HG02938 (cell line): ENCODE measurements at regions not wholly inside any gene's neighbourhood (a gene's known extent, or its start where the extent isn't known, plus 50 kb on each side); places are given as distances from the start of the nearest gene placed in this dataset.

Experiments used
- ATAC-seq: cut with Tn5 transposase; IDR thresholded peaks from one replicate; pipeline ENCODE4 v1.9.1; 2021; ENCODE audit warnings: mild to moderate bottlenecking, moderate library complexity; ENCODE audit not compliant: unreplicated experiment

GRCh38 chr1:244219149-244219548 is 168.1 kb downstream of the ZBTB18 start:
- no peak for ATAC-seq

- ATAC-seq = no peak
Observed at GRCh38 chr1:244219802-244220201, 168.7 kb downstream of the ZBTB18 start.

- ATAC-seq = no peak
Observed at GRCh38 chr1:244220410-244220809, 169.3 kb downstream of the ZBTB18 start.

GRCh38 chr1:244221991-244222390 is 170.9 kb downstream of the ZBTB18 start:
- ATAC-seq = no peak

GRCh38 chr1:244224487-244225430 is 173.7 kb downstream of the ZBTB18 start:
- ATAC-seq = no peak

DNA sequence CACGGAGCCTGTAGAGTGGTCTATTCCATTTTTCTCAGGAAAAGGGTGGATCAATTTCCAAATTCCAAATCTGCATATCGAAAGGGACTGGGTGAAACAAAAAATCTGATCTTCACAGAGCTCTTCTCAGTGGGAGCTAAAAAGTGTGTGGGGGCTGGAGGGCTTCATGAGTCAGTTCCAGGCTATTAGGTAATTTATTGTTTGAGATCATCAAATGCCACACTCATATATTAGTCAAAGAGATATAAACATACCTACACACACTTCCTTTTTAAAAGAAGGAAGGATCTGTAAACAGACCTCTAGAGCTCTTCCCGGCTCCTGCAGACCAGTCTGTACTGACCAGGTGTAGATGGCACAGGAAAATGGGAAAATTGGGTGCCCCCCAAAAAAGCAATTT is 175.4 kb downstream of the ZBTB18 start:
- no peak for ATAC-seq

GRCh38 chr1:244230470-244230869 is 179.4 kb downstream of the ZBTB18 start:
- no peak for ATAC-seq

DNA sequence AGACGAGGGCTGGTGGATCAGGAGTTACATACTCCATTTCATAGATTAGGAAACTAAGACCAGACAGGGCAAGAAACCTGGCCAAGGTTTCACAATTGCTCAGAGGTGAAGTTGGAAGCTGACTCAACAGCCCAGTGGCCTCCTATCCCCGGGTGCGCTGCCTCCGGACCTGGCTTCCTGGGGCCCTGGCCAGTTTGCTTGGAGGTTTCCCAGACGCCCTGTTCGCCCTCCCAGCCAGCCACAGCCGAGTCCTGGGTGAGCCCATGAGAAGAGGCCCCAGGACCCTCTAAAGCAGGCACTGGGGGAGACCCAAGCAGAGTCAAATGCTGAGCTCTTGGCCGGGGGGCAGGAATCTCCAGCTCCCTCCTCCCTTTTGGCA is 180.1 kb downstream of the ZBTB18 start:
- no peak for ATAC-seq

- ATAC-seq = no peak
Observed at GRCh38 chr1:244231572-244232315, 180.7 kb downstream of the ZBTB18 start.

GRCh38 chr1:244234009-244234643 is 183.0 kb downstream of the ZBTB18 start:
- no peak for ATAC-seq

DNA sequence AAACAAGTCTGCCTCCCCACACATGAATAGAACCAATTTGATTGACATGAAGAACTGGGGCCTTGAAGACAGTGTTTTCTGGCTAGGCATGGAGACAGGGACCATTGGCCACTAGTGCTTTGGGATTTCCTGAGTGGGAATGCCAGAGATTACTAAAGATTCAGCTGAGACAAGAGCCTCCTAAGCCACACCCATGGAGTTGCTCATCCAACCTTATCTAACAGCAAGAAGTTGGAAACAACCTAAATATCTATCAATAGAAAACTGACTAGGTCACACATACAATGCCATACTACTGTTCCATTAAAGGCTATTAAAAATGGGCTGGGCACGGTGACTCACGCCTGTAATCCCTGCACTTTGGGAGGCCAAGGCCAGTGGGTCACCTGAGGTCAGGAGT is 184.1 kb downstream of the ZBTB18 start:
- ATAC-seq = no peak

GRCh38 chr1:244236101-244236500 is 185.0 kb downstream of the ZBTB18 start:
- no peak for ATAC-seq

DNA sequence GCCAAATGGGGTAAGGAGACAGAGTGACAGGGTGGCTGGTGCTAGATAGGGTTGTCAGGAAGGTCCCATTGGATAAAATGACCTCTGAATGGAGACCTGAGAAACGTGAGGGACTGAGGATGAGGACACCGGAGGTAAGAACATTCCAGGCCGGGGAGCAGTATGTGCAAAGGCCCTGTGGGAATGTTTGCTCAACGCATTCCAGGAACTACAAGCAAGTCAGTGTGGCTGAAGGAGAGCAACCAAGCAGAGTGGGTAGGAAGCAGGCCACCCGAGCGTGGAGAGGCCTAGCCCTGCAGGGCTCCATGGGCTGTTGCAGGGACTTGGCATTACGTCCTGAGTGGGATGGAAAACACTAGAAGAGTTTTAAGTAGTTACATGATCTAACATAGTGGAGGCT is 185.6 kb downstream of the ZBTB18 start:
- no peak for ATAC-seq

DNA sequence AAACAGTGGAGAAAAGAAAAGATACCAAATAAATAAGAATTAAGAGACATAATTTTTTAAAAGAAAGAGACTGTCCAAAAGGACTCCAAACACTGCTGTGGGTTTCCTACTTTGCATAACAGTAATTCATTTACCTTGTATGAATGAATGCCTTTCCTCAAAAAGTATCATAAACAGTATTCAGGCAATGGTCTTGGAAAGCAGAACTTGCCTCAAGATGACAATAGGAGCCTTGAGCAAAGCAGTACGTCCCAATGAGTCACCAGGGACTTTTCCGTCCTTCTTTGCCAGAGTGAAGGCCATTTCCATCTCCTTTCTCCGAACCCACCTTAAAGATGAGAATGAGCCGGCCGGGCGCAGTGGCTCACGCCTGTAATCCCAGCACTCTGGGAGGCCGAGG is 186.4 kb downstream of the ZBTB18 start:
- no peak for ATAC-seq

- ATAC-seq = no peak
Observed at GRCh38 chr1:244239261-244239770, 188.2 kb downstream of the ZBTB18 start.

- no peak for ATAC-seq
Observed at GRCh38 chr1:244241438-244241837, 190.4 kb downstream of the ZBTB18 start.

DNA sequence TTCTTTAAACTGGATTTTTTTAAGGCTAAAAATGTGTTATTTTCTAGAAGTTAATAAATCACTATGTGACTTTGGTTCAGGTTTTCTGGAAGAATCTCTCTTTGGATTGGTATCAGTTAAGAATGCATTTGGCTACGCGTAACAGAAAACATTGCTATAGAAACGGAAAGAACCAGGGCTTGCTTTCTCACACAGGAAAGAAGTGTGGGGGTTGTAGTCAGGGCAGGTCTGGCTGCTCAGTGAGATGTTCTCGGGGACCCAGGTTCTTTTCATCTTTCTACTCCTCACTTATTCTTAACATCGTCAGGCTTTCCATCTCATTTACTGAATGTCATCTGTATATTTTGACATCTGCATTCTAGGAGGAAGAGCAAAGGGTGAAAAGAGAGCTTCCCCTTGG is 191.4 kb downstream of the ZBTB18 start:
- peak; percentile 73 for ATAC-seq

DNA sequence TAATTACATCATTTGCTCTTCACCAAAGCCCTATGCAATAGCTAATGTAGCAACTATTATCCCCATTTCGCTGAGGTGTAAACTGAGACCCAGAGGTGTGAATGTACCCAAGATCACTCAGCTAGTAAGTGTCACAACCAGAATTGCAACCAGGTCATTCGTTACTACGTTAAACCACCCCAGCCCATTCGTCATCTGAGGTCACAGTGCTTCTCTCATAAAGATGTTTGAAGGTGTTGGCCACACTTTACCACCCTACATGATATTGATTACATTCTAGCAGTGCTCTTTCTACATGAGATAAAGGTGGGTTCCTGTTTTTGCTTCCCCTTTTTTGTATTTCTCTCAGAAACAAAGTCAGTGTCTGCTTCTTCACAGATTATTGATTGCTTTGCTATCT is 195.3 kb downstream of the ZBTB18 start:
- no peak for ATAC-seq

GRCh38 chr1:244248426-244248825 is 197.3 kb downstream of the ZBTB18 start:
- ATAC-seq = no peak

DNA sequence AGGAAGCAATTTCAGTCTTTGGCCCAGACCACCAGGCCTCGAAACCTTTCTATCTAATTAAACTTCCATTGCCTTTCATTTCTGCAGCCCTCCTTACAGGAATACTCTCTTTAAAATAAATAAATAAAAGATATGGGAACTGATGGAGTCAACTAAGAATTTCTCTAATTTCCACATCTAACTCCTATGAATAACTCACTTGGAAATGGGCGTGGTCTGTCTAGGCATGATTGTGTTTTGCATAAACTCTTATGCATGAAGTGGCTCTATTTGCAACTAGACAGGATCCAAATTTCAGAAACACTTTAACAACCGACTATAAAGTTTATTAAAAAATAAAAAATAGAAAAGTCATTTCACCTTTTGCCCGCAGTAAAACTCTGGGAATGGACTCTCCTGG is 199.5 kb downstream of the ADSS2 start:
- no peak for ATAC-seq

- ATAC-seq = no peak
Observed at GRCh38 chr1:244254467-244254866, 197.2 kb downstream of the ADSS2 start.
